NCI-H146 treated with DMSO at 0.1 percent for 48 hours (cell line): ENCODE measurements at regions not wholly inside any gene's neighbourhood (a gene's known extent, or its start where the extent isn't known, plus 50 kb on each side); places are given as distances from the start of the nearest gene placed in this dataset.
"Not testable (repeated sequence)": the region's sequence is repeated elsewhere in the genome, so short reads cannot be mapped to it uniquely, and the experiment has no call there.

Source experiments
- DNase-seq: peaks from one replicate; lab custom pipeline; 2025; ENCODE audit not compliant: unreplicated experiment; lab: John Stamatoyannopoulos, UW

DNA sequence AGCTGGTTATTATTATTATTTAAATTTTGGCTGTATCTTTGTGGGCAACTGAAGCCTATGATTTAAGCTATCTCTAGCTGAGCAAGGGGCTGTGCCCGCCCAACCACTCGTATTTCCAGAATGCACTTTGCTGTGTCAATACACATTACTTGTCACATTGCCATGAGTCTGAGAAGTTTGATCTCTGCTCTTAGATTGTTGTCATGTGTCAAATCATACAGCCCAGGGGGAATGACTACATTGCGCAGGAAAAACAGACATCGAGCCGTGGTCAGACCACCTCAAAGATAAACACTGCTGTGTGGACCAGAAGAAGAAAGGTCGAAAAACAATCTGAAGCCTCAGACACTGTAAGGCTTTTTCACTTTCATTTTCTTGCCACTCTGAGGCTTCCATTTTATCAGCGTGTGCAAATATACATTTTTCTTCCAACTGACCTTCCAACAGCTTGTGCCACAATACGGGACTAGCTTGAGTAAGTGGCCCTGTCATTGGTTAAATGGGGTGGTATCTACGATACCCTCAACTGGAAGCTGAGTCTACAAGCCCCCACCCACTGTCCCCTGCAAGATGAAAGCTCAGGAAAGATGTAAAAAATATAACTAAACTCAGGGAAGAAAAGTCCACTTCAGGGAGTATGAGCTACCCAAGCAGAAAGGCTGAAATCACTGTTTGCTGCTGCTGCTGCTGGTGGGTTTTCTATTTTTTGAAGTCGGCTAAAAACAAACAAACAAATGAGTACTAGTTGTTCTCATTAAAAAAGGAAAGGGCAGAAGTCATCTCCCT lies 603.0 kb downstream of the BNC2 start:
- DNase-seq, result no peak

DNA sequence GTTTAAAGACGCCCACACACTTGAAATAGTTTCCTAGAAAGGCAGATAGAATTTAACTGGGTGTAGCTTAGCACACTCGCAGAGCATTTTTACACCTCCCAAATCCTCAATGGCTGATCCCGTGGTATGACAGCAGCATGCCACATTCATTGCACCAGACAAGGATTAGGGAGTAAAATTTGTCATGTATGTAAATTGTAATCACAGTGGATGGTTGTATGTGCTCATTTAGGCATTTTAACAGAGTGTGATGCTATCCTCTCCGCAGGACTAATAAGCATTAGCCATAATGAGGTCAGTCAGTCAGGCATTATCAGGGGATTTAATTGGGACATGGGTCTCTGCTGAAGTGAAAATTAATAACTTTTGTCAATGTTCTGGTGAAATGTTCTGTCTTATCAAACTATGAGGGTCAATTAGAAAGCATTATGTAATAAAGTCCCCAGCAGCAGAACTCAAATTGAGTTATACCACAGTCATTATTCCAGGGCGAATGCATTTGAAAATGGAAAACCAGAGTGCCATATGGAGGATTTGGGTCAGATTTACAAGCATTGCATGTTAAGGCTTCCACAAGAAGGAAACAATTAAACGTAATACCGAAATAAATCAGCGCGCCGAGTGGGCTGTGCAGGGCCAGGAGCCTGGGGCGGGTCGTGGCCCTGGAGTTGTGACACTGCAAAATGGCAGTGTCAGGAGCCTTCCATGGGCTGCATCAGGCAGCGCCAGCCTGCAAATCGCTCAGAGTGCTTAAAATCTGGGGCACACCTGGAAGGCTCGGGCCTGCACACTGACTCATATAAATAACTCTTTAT lies 602.2 kb downstream of the BNC2 start:
- DNase-seq, result no peak

DNA sequence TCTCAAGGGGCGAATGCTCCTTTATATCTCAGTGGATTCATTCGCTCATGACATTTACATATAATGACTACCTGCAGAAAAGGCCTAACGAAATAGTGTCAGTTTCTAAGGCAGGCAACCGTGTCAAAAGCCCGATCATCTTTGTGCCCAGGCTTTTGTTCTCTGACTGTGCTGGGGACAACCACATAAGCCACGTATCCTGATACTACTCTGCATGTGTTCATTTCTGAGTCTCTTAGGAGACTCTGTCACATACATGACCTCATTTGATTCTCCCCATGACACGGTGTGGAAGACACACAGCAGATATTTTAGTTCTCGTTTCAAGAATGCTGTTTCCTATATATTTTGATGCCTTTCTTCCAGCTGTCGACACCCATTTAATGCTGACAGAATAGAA lies 598.5 kb downstream of the BNC2 start:
- DNase-seq, result no peak

DNA sequence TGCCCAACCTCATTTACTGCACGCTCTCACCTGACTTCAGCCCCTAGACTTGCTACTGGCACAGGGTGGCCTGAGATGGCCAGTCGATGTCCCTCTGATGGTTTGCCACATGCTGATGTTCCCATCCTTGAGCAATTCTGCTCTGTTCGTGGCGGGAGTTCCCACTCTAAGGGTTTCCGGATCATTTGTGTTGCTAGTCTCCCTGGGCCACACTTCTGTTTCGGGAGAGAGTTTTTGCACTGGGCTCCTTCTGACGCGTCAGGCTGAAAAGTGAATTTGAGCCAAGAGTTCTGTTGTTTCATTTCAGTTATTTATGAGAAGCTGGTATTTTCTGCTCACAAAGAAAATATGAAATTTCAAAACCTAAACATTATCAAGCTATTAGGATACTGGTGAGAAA lies 597.7 kb downstream of the BNC2 start:
- DNase-seq, result no peak

DNA sequence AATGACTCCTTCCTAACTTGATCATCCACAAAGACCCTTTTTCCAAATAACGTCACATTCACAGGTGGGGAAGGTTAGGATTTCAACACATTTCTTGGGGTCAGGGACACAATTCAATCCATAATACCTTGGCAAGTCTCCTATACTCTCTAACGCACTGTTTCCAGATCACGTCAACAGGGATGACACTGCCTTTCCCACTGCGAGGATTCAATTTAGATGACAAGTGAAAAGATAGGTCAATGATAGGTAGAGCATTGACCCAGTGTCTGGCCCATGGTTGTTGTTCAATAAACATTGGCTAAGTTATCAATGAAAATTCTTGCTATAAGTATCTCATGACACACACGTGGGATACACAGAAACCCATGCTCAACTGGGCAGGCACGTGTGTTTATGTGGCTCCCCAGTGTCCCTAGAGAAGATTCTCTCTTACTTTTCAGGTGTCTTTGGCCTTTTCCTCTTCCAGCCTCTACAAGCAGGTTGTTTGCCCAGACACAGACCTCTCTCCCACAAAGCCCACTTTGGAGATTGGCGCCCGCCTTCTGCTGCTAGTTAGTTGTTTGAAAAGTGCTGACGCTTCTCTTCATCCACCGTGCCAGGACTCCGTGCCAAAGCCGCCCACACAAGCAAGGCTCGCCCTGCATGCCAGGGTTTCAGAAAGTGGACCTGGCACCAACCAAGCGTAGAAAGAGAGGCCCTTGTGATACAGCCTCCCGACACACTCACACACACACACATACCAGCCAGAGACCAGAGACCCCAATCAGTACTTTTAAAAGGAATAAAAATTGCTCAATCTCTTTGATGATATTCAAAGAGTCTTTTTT lies 594.5 kb downstream of the BNC2 start:
- DNase-seq, result no peak

DNA sequence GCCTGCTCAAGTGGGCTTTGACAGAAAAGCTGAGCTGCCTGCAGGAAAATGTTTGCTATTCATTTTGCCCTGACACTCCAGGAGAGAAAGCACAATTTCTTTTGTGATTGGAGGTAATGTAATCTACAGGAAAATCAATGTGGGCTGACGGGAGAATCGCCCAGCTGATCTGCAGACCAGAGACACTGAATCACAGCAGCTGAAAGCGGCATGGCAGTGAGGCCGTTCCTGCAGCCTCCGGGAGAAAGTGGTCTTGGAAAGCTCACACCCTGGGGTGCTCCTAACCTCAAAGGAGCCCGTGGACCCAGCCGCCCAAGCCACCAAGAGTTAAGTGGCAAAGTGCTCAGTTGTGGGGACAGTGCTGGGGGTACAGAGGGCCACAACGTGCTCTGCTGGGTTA lies 593.6 kb downstream of the BNC2 start:
- DNase-seq, result no peak

DNA sequence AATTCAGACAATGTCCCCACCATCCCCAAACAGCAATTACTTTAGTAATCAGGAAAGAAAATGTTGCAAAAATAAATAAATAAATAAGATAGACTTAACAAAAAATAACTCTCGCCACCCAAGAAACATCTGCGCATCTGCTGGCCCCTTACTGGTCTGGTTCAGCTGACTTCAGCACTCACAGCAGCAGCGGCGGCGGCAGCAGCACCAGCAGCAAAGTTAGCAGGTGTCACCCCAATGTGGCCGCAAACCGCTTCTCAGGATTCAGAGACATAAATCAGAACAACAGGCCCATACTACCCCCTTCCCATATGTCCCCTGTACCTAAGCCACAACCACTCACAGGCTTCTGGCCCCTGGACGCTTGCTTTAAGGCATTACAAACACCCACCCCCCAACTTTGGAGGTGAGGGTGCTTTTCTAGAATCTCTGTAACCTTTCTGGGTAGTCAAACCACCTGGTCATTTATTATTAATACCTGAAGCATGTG lies 593.0 kb downstream of the BNC2 start:
- no peak for DNase-seq

DNA sequence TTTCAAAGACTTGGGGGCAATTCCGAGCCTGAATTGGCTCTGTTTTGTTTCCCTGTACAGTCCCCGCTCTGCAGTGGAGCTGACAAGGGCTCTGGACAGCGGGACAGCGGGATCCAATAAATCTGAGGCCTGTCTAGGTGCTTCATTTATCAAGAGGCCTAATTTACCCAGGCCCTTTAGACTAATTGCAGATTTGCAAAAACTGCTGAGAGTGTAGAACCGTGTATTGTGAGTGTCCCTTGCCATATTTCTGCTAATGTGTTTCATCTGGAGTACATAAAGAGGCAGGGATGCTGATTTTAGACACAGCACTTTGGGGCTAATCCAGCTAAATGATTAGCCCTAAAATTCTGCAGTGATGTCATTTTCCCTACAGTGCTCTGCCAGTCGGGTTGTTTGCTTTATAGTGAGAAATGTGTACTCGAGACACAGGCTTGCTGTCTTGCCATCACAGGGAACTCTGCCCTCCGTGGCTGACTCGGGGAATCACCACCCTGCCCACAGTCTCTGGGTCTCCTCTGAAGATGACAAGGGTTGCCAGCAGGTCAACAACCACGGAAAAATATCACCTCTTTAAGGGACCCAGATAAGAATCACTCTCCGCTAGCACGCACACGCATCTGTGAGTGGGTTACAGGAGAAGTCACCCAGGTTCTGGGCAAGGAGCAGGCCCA lies 592.0 kb downstream of the BNC2 start:
- no peak for DNase-seq

DNA sequence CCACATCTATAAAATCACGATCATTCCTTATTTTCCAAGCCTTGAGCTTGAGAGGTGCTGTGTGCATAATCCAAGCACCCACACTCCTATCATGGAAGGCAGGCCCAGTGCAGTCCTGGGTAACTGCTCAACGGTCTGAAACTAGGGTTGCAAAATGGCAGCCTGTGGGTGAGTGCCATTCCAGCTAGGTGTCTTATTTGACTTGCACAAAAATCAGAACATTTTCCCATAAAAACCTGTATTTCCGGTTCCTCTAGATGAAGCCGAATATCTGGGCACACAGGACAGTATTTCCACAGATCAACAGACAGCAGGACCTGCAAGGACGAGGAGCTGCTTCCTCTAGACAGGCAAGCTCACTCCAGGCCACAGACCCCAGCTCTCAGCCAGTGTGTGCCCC lies 588.8 kb downstream of the BNC2 start:
- no peak for DNase-seq

DNA sequence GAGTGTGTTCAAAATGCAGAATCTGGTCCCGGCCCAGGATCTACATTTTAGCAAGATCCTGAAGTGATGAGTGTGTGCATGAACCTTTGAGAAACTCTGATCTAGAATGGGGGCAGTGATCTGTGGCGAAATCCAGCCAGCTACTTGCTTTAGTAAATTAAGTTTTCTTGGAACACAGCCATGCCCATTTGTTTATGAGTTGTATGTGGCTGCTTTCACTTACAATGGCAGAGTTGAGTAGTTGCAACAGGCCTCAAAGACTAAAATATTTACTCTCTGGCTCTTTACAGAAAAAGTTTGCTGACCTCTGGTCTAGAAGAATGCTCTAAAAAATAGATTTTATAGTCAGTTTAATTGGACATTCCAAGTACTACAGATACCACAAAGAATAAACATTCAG lies 588.3 kb downstream of the BNC2 start:
- DNase-seq, result no peak

DNA sequence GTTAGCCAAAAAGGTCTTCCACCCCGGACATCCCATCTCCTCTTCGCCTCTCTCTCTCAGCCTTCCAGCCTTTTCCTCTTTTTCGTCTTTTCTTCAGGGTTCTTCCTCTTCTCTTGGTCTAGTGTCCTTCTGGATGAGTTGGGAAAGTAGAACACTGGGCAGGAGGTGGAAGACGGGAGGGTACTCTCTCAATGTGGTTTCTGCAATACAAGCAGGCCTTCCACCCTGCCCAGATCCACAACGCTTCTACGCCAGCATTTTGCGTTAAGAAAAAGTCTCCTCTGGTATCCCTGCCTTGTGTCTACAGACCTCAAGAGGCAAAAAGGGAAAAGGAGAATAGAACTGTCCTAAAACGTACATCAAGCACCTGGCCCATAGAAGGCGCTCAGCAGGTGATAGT lies 587.8 kb downstream of the BNC2 start:
- DNase-seq, result no peak

DNA sequence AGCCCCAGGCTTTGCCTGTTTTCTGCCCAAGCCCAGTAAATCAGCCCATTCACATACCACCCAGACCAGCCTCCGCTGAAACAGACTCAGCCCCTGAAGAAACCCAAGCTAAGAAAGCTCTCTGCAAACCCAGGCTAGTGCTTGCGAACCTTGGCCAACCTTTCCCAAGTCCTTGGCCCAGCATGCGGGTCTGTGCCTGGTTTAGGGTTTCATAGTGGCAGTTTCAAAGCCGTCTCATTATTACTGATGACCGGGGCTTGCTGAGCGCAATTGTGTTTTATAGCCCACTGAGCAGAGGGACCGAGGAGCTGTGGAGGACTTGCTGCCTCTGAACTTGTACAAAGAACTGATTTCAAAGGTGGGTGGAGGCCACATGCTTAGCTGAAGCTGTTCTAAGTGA lies 584.3 kb downstream of the BNC2 start:
- DNase-seq, result no peak

DNA sequence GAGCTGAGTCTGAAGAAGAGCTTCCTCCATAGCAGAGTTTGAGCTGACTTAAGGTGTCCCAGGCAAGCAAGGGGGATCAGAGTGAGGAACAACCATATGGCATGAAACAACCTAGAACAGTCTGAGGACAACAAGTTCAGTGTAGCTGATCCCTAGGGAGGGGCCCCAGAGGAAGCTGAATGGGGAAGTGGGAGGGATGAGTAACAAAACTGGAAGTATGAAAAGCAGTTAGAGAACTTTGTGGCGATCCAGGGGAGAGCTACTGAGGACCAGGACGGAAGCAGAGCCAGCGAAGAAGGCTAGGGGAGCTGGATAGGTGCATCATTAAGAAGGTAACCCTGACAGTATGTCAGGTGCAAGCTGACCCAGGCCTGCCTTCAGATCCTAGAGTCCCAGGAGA lies 580.8 kb downstream of the BNC2 start:
- no peak for DNase-seq

DNA sequence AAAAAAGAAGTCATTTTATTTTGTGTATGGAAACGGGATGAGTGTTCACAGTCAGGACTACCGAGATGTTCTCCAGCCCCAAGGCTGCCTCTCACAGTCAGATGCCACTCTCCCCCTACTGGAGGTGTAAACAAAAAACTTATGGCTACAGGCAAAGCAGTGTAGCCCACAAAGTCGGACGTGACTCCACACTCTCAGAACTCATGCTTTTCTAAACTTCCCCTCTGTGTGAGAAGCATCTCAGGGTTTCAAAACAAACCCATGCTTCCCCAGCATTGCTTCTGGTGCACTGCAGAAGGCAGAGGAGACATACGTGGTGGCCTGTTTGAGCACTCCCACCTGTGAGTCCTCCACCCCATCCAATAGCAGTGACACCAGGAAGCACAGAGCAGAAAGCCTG lies 580.3 kb downstream of the BNC2 start:
- DNase-seq, result no peak

DNA sequence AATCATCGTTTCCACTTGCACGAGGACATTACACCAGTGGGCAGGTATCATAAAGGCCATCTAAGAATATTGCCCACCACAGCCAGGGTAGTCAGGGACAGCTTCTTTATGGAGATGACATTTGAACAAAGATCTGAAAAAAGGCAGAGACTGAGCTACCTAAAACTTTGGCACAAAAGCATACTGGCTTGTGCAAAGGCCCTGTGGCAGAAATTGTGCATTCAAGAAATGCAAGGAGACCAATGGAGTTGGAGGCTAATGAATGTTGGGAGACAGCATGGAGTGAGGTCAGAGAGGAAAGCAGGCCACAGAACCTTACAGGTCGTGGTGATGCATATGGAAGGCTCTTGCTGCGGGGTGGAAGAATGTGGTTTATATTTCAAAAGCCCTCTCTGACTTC lies 578.5 kb downstream of the BNC2 start:
- no peak for DNase-seq

DNA sequence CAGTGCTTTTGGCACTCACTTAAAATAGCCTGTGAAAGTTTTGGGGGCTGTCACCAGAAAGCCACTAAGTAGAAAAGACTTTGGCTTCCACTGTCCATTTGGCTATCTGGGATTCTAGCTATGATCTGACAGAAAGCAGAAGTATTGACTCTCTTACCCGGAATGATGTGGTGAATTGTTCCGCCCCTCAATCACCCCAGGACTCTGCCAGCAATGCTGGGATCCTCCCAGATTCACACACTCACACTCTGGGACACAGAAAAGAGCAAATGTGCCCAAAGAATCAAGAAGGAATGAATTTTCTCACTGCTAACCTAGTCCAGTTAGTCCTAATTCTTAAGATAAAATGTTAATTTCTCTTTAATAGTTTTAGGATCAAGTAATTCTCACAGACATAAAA lies 576.9 kb downstream of the BNC2 start:
- no peak for DNase-seq

DNA sequence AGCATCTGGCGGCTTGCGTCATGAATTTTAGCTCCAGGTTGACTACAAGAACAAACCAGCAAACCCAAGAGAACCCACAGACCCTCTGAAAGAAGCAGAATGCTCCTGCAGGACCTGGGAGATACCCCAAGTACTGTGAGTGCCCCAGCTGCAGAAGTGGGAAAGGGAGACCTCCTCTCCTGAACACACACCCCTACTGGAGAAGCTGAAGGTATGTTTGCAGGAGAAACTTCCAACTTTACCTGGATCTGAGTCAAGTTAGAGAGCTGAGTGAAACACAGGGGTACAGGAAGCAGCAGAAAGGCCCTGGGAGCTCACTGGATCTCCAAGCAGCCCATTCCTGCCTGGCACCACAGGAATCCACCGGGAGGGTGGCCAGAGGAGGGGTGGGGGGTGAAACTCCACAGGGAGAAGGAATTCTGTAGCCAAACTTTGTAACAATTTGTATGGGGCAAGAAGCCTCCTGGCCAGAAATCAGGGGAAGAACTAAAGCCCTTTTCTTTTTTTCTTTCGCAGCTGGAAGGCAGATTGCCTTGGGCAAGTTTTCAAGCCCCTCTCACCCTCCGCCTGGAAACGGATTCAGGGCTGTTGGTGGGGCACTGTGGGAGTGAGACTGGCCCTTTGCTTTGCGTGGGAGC lies 576.2 kb downstream of the BNC2 start:
- DNase-seq, result no peak

DNA sequence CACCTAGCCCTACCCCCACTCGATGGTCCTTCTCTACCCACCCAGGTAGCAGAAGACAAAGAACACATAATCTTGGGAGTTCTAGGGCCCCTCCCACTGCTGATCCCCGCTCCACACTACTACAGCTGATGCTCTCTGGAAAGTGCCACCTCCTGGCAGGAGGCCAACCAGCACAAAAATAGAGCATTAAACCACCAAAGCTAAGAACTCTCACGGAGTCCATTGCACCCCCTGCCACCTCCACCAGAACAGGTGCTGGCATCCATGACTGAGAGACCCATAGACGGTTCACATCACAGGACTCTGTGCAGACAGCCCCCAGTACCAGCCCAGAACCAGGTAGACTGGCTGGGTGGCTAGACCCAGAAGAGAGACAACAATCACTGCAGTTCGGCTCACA lies 575.5 kb downstream of the BNC2 start:
- DNase-seq, result not testable (repeated sequence)

DNA sequence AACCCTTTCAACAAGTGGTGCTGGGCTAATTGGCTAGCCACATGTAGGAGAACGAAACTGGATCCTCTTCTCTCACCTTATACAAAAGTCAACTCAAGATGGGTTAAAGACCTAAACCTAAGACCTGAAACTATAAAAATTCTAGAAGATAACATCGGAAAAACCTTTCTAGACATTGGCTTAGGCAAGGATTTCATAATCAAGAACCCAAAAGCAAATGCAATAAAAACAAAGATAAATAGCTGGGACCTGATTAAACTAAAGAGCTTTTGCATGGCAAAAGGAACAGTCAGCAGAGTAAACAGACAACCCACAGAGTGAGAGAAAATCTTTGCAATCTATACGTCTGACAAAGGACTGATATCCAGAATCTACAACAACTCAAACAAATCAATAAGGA lies 571.1 kb downstream of the BNC2 start:
- not testable (repeated sequence) for DNase-seq

DNA sequence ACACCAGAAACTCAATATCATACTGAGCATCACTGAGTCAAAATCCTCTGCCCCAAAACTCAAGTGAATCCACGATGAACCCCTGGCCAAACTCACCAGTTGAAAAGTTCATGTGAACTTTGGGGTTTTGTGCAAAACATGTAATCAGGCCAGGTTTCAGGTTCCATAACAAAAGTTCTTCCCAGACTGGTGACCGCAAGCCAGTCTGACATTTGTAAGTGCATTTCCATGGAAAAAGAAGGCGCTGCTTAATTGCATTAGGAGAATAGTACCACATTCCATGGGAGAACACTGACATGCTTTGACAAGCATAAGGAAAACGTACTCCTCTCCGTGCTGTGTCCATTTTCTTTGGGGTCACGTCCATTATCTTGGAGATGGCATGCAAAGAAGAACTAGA lies 567.0 kb downstream of the BNC2 start:
- DNase-seq, result no peak

DNA sequence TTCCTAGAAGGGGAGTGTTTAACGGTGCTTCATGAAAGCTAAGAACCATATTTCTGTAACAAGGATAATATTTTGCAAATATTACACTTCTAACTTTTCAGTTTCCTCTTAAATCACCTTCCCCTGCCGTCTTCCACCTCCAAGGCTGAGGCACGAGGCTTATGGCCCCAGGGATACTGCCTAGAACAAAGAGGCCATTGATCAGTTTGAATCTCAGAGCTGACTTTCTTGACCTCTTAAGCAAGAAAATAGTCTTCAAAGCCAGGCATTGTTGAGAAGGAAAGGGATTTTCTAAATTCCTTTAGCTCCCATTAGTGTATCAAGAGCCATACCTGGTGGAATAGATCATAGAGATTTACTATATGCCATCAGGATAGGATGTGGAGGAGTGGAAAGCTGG lies 566.2 kb downstream of the BNC2 start:
- no peak for DNase-seq
